ENCODE measurements at regions not wholly inside any gene's neighbourhood (a gene's known extent, or its start where the extent isn't known, plus 50 kb on each side); places are given as distances from the start of the nearest gene placed in this dataset.

- TF ChIP-seq RXRA (IDR thresholded peaks at IDR 0.05; ENCODE audit: insufficient read depth, low read depth, low read length) (no peak), CTCF (IDR thresholded peaks at IDR 0.05; ENCODE audit: control extremely low read depth in 1 of 3, insufficient read depth in 1 of 3, low read depth in 1 of 3, low read length in 3 of 3) (no peak), EZH2 (IDR thresholded peaks at IDR 0.05; ENCODE audit: low read depth, low read length, severe bottlenecking) (no peak), POU5F1 (IDR thresholded peaks at IDR 0.05; ENCODE audit: low read depth, low read length) (no peak), SUZ12 (IDR thresholded peaks at IDR 0.05; ENCODE audit: low read length) (no peak), SP2 (IDR thresholded peaks at IDR 0.05; ENCODE audit: low read length) (no peak), CEBPB (IDR thresholded peaks at IDR 0.05; ENCODE audit: low read depth, low read length) (no peak)
- TF ChIP-seq, protein P1, sequence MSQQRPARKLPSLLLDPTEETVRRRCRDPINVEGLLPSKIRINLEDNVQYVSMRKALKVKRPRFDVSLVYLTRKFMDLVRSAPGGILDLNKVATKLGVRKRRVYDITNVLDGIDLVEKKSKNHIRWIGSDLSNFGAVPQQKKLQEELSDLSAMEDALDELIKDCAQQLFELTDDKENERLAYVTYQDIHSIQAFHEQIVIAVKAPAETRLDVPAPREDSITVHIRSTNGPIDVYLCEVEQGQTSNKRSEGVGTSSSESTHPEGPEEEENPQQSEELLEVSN (IDR thresholded peaks at IDR 0.05) = no peak
Observed at GRCh38 chr12:67832155-67832554, 157.1 kb upstream of the IFNG-AS1 start.

Measured in H1 (cell line).